Bronchial epithelial cell (primary cell): ENCODE measurements at regions not wholly inside any gene's neighbourhood (a gene's known extent, or its start where the extent isn't known, plus 50 kb on each side); places are given as distances from the start of the nearest gene placed in this dataset.
"Not testable (repeated sequence)": the region's sequence is repeated elsewhere in the genome, so short reads cannot be mapped to it uniquely, and the experiment has no call there.

Source experiments
- DNase-seq: peaks from one replicate; pipeline ENCODE4 v3.0.0-alpha.2; 2010; ENCODE audit warnings: low read depth
- FAIRE-seq: peaks from 2 replicates; lab custom pipeline; 2011; peaks lifted over from hg19 to GRCh38; lab: Jason Lieb, UNC
- H3K27me3 ChIP-seq: 2 replicates; pipeline ENCODE4 v1.5.1; 2011; ENCODE audit warnings: low read length; ENCODE audit not compliant: control insufficient read depth, insufficient read depth
- H3K36me3 ChIP-seq: 2 replicates; pipeline ENCODE4 v1.5.1; 2011; ENCODE audit warnings: low read length; ENCODE audit not compliant: control insufficient read depth, insufficient read depth
- H3K4me3 ChIP-seq: 2 replicates; pipeline ENCODE4 v1.5.1; 2011; ENCODE audit warnings: mild to moderate bottlenecking, low read depth, low read length, control low read depth
- TF ChIP-seq, protein P1 (sequence below): IDR thresholded peaks from 2 replicates; pipeline ENCODE4 v1.5.1; 2011; ENCODE audit warnings: mild to moderate bottlenecking, moderate library complexity, low read length, control low read depth, inconsistent platforms; ENCODE audit not compliant: insufficient read depth, severe bottlenecking

DNA sequence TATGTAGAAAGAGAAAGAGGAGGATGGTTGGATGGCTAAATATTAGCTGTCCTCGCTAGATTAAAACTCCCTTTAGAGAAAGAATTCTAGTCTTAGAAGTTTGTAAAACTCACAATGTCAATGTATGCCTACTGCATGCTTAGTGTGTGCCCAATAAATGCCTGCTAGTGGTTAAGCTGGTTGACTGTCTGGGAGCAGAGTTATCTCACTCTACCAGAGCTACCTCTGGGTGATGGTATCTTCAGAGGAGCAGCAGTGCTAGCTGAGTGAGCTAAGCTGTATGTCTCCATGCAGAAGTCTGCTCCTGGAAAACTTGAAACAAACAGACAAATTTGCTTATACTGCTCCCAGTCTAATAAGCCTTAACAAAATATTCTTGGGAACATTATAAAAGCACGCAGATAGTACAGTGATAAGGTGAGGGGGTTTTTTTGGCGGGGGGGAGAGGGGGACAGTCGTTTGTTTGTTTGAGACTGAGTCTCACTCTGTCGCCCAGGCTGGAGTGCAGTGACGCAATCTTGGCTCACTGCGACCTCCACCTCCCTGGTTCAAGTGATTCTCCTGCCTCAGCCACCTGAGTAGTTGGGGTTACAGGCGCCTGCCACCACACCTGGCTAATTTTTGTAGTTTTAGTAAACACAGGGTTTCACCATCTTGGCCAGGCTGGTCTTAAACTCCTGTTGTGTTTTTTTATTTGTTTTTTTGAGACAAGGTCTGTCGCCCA, 202.8 kb upstream of the TSC22D1 start:
- Histone ChIP-seq H3K4me3 (no peak overlapping the region), H3K36me3 (no peaks in the 10 kb centered on the region), H3K27me3 (no peaks in the 10 kb centered on the region)
- FAIRE-seq (no peak), DNase-seq (no peak)
- TF ChIP-seq, protein P1, sequence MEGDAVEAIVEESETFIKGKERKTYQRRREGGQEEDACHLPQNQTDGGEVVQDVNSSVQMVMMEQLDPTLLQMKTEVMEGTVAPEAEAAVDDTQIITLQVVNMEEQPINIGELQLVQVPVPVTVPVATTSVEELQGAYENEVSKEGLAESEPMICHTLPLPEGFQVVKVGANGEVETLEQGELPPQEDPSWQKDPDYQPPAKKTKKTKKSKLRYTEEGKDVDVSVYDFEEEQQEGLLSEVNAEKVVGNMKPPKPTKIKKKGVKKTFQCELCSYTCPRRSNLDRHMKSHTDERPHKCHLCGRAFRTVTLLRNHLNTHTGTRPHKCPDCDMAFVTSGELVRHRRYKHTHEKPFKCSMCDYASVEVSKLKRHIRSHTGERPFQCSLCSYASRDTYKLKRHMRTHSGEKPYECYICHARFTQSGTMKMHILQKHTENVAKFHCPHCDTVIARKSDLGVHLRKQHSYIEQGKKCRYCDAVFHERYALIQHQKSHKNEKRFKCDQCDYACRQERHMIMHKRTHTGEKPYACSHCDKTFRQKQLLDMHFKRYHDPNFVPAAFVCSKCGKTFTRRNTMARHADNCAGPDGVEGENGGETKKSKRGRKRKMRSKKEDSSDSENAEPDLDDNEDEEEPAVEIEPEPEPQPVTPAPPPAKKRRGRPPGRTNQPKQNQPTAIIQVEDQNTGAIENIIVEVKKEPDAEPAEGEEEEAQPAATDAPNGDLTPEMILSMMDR: no peak

DNA sequence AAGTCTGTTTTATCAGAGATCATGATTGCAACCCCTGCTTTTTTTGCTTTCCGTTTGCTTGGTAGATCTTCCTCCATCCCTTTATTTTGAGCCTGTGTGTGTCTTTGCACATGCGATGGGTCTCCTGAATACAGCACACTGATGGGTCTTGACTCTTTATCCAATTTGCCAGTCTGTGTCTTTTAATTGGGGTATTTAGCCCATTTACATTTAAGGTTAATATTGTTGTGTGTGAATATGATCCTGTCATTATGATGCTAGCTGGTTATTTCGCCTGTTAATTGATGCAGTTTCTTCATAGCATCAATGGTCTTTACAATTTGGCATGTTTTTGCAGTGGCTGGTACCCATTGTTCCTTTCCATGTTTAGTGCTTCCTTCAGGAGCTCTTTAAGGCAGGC, 199.2 kb upstream of the TSC22D1 start:
- not testable (repeated sequence) for FAIRE-seq, DNase-seq, H3K4me3 ChIP-seq, H3K36me3 ChIP-seq, H3K27me3 ChIP-seq

GRCh38 chr13:44770951-44771350, 194.8 kb upstream of the TSC22D1 start:
- TF ChIP-seq, protein P1: no peak
- H3K27me3 ChIP-seq: no peaks in the 10 kb centered on the region
- FAIRE-seq (no peak), DNase-seq (no peak)
- H3K36me3 ChIP-seq: no peaks in the 10 kb centered on the region
- no peak overlapping the region for H3K4me3 ChIP-seq

DNA sequence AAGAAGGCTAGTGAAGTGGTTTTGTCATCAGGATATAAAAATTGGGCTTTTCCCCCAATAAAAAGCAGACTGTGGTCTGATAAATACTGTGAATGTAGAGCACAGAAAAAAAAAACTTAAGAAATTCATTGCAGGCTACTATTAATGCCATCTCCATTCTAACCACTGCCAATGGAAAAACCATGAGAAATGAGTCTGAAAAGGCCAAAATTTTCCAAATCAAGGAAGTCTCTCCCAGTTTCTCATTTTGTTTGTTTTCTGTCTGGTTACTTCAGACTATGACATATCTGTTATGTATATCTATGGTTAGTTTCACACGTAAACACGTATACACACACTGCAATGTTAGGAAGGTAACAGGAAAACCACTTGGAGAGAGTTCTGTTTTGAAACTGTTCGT, 193.6 kb upstream of the TSC22D1 start:
- FAIRE-seq: no peak
- DNase-seq: no peak
- TF ChIP-seq, protein P1: no peak
- no peaks in the 10 kb centered on the region for H3K36me3 ChIP-seq
- H3K27me3 ChIP-seq: no peaks in the 10 kb centered on the region
- H3K4me3 ChIP-seq: no peak overlapping the region

- Histone ChIP-seq H3K4me3 (no peak overlapping the region), H3K27me3 (no peaks in the 10 kb centered on the region), H3K36me3 (no peaks in the 10 kb centered on the region)
- TF ChIP-seq, protein P1: no peak
- DNase-seq (no peak), FAIRE-seq (no peak)
Observed at GRCh38 chr13:44768775-44769581, 192.8 kb upstream of the TSC22D1 start.

DNA sequence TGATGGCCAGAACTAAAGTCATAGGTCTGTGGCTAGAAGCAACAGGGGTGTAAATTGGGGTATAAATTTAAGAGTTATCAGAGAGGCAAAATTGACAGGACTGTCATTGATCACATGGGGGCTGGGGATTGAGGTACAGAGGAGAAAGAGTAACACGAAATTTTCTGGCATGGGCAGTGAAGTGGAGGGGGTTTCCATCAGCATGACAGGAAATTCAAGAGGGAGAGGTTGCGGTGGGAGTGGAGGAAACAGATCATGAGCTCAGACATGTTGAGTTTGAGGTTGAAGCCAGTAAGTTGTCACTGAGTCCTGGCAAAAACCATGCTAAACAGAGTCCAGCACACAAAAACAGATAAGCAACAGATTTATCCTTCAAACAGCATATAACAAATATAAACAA, 192.1 kb upstream of the TSC22D1 start:
- H3K27me3 ChIP-seq: no peaks in the 10 kb centered on the region
- FAIRE-seq: no peak
- peak; percentile 48 for DNase-seq
- H3K4me3 ChIP-seq: no peak overlapping the region
- no peaks in the 10 kb centered on the region for H3K36me3 ChIP-seq
- TF ChIP-seq, protein P1: no peak
